A673 (cell line): ENCODE measurements at regions not wholly inside any gene's neighbourhood (a gene's known extent, or its start where the extent isn't known, plus 50 kb on each side); places are given as distances from the start of the nearest gene placed in this dataset.

ENCODE experiments used
- BruUV-seq: library from RNA; stranded (reverse); fragments of 400-500 nt; replicated peaks from 2 replicates; lab custom pipeline; 2021; lab: Mats Ljungman, UMichigan
- CTCF ChIA-PET: fragments of 300-600 bp; sonication (Branson Sonifier 250); formaldehyde crosslinking; loops from one replicate; lab custom pipeline; 2022; ENCODE audit warnings: antibody characterized with exemption; lab: Charles Lee
- POLR2A ChIA-PET: fragments of 300-600 bp; sonication (Branson Sonifier 250); formaldehyde crosslinking; loops from one replicate; lab custom pipeline; 2022; ENCODE audit warnings: antibody characterized with exemption; ENCODE audit not compliant: low non-redundant PET; lab: Charles Lee
- DNase-seq: peaks from one replicate; pipeline ENCODE4 v3.0.0-alpha.2; 2015; ENCODE audit warnings: low spot score
- H3K27ac ChIP-seq: fragments of 200-600 bp; sonication (generic); 2 replicates; pipeline ENCODE4 v1.5.1; 2016; ENCODE audit warnings: mixed run types, low read depth, mild to moderate bottlenecking, mixed read lengths, antibody characterized with exemption, low read length; ENCODE audit not compliant: poor library complexity, severe bottlenecking
- H3K27me3 ChIP-seq: fragments of 200-600 bp; sonication (generic); replicated peaks from 2 replicates; pipeline ENCODE4 v1.6.1; 2017; ENCODE audit warnings: mixed run types, low read depth, mild to moderate bottlenecking, mixed read lengths, antibody characterized with exemption, low read length; ENCODE audit not compliant: insufficient read depth, poor library complexity
- H3K36me3 ChIP-seq: fragments of 200-600 bp; sonication (generic); 2 replicates; pipeline ENCODE4 v1.6.1; 2016; ENCODE audit warnings: mixed run types, mild to moderate bottlenecking, mixed read lengths, antibody characterized with exemption, low read length; ENCODE audit not compliant: insufficient read depth, poor library complexity, severe bottlenecking
- H3K4me1 ChIP-seq: fragments of 200-600 bp; sonication (generic); 2 replicates; pipeline ENCODE4 v1.6.1; 2017; ENCODE audit warnings: mixed run types, mild to moderate bottlenecking, mixed read lengths, antibody characterized with exemption, low read length; ENCODE audit not compliant: insufficient read depth, poor library complexity, severe bottlenecking
- H3K4me3 ChIP-seq: fragments of 200-600 bp; sonication (generic); 2 replicates; pipeline ENCODE4 v1.5.1; 2016; ENCODE audit warnings: low read depth, mixed run types, mild to moderate bottlenecking, mixed read lengths, low read length; ENCODE audit not compliant: poor library complexity, severe bottlenecking
- H3K9me3 ChIP-seq: fragments of 200-600 bp; sonication (generic); 2 replicates; pipeline ENCODE4 v1.6.1; 2016; ENCODE audit warnings: mixed run types, low read depth, mild to moderate bottlenecking, mixed read lengths, antibody characterized with exemption, low read length; ENCODE audit not compliant: poor library complexity, severe bottlenecking
- EZH2 ChIP-seq: fragments of 200-600 bp; sonication (generic); IDR thresholded peaks from 2 replicates; pipeline ENCODE4 v1.6.1; 2017; ENCODE audit warnings: borderline replicate concordance, low read depth, mild to moderate bottlenecking, mixed read lengths, antibody characterized with exemption, low read length; ENCODE audit not compliant: poor library complexity, severe bottlenecking
- intact Hi-C: fragments of 100-400 bp; cut with micrococcal nuclease; formaldehyde crosslinking; loops from one replicate; pipeline ENCODE4 v1.10.0; 2022; ENCODE audit not compliant: unreplicated experiment
- TF ChIP-seq, protein P1 (sequence below): fragments of 300-800, 200-600 bp; sonication (generic); conservative IDR thresholded peaks from 2 replicates; pipeline ENCODE4 v1.5.1; 2017; ENCODE audit warnings: low read depth, mild to moderate bottlenecking, antibody characterized with exemption, low read length, moderate library complexity, mixed read lengths

DNA sequence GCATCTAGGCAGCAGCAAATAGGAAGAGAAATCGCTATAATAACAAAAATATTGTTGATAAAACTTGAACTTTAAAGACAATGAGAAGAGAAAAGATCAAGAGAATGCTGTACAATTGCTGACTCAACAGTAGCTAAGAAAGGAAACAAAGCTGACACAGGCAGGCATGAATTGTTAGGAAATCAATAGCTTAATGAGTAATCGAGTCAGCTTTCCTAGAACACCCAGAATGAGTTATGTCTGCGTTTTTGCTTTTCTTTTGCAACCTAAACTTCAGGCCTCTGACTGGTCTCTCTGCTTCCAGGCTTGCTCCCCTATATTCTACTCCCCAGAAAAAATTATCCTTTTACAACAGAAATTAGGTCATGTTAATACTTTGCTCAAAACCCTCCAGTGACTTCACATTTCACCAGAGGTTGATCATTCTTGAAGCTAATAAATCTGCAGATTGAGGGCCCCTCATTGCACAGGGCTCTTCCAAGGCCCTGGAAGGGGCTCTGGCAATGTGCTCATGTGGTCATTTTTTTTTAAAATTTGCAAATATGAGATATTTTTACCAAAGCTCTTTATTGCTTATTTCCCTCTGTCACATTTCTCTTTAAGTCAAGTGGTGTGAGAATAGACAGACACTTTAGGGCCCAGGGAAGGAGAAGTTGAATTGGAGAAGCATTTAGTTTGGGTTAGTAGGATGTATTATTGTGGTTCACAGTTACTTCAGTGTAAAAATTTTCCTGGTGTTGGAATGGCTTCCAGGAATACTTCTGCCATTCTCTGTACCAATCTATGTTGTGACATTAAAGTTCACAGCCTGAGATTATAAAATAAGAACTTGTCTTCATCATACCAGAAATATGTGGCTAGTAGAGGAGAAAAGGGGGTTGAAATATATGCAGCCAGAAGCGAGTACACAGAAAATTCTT lies 116.3 kb downstream of the TMCO5A start:
- Histone ChIP-seq H3K4me1 (no peaks in the 10 kb centered on the region), H3K36me3 (no peaks in the 10 kb centered on the region), H3K4me3 (no peak overlapping the region), H3K27me3 (no peaks in the 10 kb centered on the region), H3K9me3 (no peaks in the 10 kb centered on the region), H3K27ac (no peak overlapping the region)
- CTCF ChIA-PET, result no interaction called here
- DNase-seq, result no peak
- BruUV-seq, result no TSS peak
- intact Hi-C loops, result no loop called here
- POLR2A ChIA-PET, result no interaction called here
- TF ChIP-seq, protein P1, sequence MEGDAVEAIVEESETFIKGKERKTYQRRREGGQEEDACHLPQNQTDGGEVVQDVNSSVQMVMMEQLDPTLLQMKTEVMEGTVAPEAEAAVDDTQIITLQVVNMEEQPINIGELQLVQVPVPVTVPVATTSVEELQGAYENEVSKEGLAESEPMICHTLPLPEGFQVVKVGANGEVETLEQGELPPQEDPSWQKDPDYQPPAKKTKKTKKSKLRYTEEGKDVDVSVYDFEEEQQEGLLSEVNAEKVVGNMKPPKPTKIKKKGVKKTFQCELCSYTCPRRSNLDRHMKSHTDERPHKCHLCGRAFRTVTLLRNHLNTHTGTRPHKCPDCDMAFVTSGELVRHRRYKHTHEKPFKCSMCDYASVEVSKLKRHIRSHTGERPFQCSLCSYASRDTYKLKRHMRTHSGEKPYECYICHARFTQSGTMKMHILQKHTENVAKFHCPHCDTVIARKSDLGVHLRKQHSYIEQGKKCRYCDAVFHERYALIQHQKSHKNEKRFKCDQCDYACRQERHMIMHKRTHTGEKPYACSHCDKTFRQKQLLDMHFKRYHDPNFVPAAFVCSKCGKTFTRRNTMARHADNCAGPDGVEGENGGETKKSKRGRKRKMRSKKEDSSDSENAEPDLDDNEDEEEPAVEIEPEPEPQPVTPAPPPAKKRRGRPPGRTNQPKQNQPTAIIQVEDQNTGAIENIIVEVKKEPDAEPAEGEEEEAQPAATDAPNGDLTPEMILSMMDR, result no peak
- TF ChIP-seq EZH2, result no peak

- no peak for DNase-seq
- Histone ChIP-seq H3K36me3 (no peaks in the 10 kb centered on the region), H3K27me3 (no peaks in the 10 kb centered on the region), H3K9me3 (no peaks in the 10 kb centered on the region), H3K27ac (no peak overlapping the region), H3K4me1 (no peaks in the 10 kb centered on the region), H3K4me3 (no peak overlapping the region)
- TF ChIP-seq EZH2, result no peak
- TF ChIP-seq, protein P1, result no peak
- no TSS peak for BruUV-seq
- POLR2A ChIA-PET, result no interaction called here
- intact Hi-C loops, result no loop called here
- CTCF ChIA-PET, result interaction anchor here (0.6 kb wide), 1 partner anchor 80 kb away, joined by 3 read pairs; no protein-coding TSS in a partner anchor
These were observed 118.8 kb downstream of the TMCO5A start for GRCh38 chr15:38053205-38053604.

DNA sequence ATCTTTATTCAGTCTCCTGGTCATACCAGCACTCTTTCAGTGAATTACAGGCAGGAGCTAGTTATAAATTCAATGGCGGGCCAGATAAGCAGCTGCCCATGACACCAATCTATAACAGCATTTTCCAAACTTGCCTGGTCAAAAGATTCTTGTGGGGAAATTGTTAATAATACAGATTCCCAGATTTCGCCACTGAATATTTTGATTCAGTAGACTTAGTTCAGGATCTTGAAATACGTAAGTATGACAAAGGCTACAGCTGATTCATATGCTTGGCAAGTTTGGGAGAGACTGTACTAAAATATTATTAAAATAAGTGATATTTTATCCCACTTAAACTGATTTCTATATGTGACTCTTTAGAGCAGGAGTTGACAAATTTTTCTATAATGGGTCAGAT lies 119.3 kb downstream of the TMCO5A start:
- intact Hi-C loops, result no loop called here
- TF ChIP-seq EZH2, result no peak
- TF ChIP-seq, protein P1, result no peak
- BruUV-seq, result no TSS peak
- Histone ChIP-seq H3K9me3 (no peaks in the 10 kb centered on the region), H3K27ac (no peak overlapping the region), H3K4me1 (peaks cover 2% of the 10 kb centered on the region), H3K36me3 (no peaks in the 10 kb centered on the region), H3K4me3 (no peak overlapping the region), H3K27me3 (no peaks in the 10 kb centered on the region)
- no peak for DNase-seq
- ChIA-PET POLR2A (no interaction called here), CTCF (interaction anchor here (0.6 kb wide), 1 partner anchor 80 kb away, joined by 3 read pairs; no protein-coding TSS in a partner anchor)
